DND-41 (cell line): ENCODE measurements at regions not wholly inside any gene's neighbourhood (a gene's known extent, or its start where the extent isn't known, plus 50 kb on each side); places are given as distances from the start of the nearest gene placed in this dataset.

Experiments
- ATAC-seq: fragments of 200-7000 bp; cut with Tn5 transposase; 3 replicates; pipeline ENCODE4 v1.9.1; 2021; ENCODE audit warnings: low read depth; ENCODE audit not compliant: insufficient read depth
- DNase-seq: peaks from one replicate; pipeline ENCODE4 v3.0.0-alpha.2; 2020
- H2AFZ ChIP-seq: 2 replicates; pipeline ENCODE4 v1.6.0; 2012; ENCODE audit warnings: low read depth, low read length
- H3K27ac ChIP-seq: 2 replicates; pipeline ENCODE4 v1.5.1; 2012; ENCODE audit warnings: low read length, inconsistent platforms
- H3K27me3 ChIP-seq: fragments of 200-600 bp; sonication (generic); 2 replicates; pipeline ENCODE4 v1.6.0; 2012; ENCODE audit warnings: low read length, mild to moderate bottlenecking, inconsistent platforms; ENCODE audit not compliant: insufficient read depth, poor library complexity
- H3K36me3 ChIP-seq: 2 replicates; pipeline ENCODE4 v1.5.1; 2012; ENCODE audit warnings: low read length, inconsistent platforms; ENCODE audit not compliant: insufficient read depth
- H3K4me1 ChIP-seq: 2 replicates; pipeline ENCODE4 v1.5.1; 2012; ENCODE audit warnings: mild to moderate bottlenecking, low read length; ENCODE audit not compliant: insufficient read depth
- H3K4me2 ChIP-seq: 2 replicates; pipeline ENCODE4 v1.6.0; 2012; ENCODE audit warnings: mild to moderate bottlenecking, moderate library complexity, low read length, inconsistent platforms; ENCODE audit not compliant: insufficient read depth
- H3K4me3 ChIP-seq, 2 experiments: fragments of 200-600 bp in 1 of 2; shearing (Covaris generic) in 1 of 2; 2 replicates each; pipeline ENCODE4 v1.5.1; 2012 to 2016; ENCODE audit warnings: inconsistent platforms in 2 of 2, low read length in 2 of 2, mild to moderate bottlenecking in 2 of 2, low read depth in 1 of 2, moderate library complexity in 1 of 2
- H3K79me2 ChIP-seq: 2 replicates; pipeline ENCODE4 v1.6.0; 2012; ENCODE audit warnings: low read length, inconsistent platforms; ENCODE audit not compliant: insufficient read depth
- H3K9ac ChIP-seq: 2 replicates; pipeline ENCODE4 v1.6.0; 2012; ENCODE audit warnings: low read depth, mild to moderate bottlenecking, inconsistent platforms, low read length, moderate library complexity
- H3K9me3 ChIP-seq: 2 replicates; pipeline ENCODE4 v1.5.1; 2012; ENCODE audit warnings: low read length, moderate library complexity, mild to moderate bottlenecking, inconsistent platforms; ENCODE audit not compliant: insufficient read depth, severe bottlenecking
- H4K20me1 ChIP-seq: 2 replicates; pipeline ENCODE4 v1.6.0; 2012; ENCODE audit warnings: low read length; ENCODE audit not compliant: insufficient read depth
- CTCF ChIP-seq: IDR thresholded peaks from 2 replicates; pipeline ENCODE4 v1.5.1; 2012; ENCODE audit warnings: borderline replicate concordance, low read length, moderate library complexity, mild to moderate bottlenecking; ENCODE audit not compliant: poor library complexity, severe bottlenecking; ENCODE audit errors: extremely low read depth
- EZH2 ChIP-seq: IDR thresholded peaks from 3 replicates; pipeline ENCODE4 v1.6.1; 2012; ENCODE audit warnings: borderline replicate concordance, low read depth, mild to moderate bottlenecking, moderate library complexity, low read length, inconsistent platforms; ENCODE audit not compliant: severe bottlenecking

- Histone ChIP-seq H3K79me2 (no peaks in the 10 kb centered on the region), H2AFZ (no peak overlapping the region), H3K9ac (no peak overlapping the region), H3K4me3 (no peak overlapping the region), H4K20me1 (no peaks in the 10 kb centered on the region), H3K27me3 (no peaks in the 10 kb centered on the region), H3K4me1 (no peaks in the 10 kb centered on the region), H3K9me3 (no peaks in the 10 kb centered on the region), H3K36me3 (no peaks in the 10 kb centered on the region), H3K4me2 (no peak overlapping the region), H3K27ac (no peak overlapping the region)
- DNase-seq: no peak
- TF ChIP-seq CTCF: no peak
- TF ChIP-seq EZH2: no peak
- ATAC-seq: no peak
These were observed 457.7 kb downstream of the RFPL4B start for GRCh38 chr6:112804638-112805330.

- H3K4me1 ChIP-seq: no peaks in the 10 kb centered on the region
- H2AFZ ChIP-seq: no peak overlapping the region
- TF ChIP-seq EZH2 (no peak), CTCF (no peak)
- H3K4me3 ChIP-seq: no peak overlapping the region
- H3K9me3 ChIP-seq: no peaks in the 10 kb centered on the region
- H3K36me3 ChIP-seq: no peaks in the 10 kb centered on the region
- ATAC-seq: no peak
- no peak overlapping the region for H3K4me2 ChIP-seq
- no peak for DNase-seq
- no peaks in the 10 kb centered on the region for H4K20me1 ChIP-seq
- H3K9ac ChIP-seq: no peak overlapping the region
- H3K27me3 ChIP-seq: no peaks in the 10 kb centered on the region
- no peak overlapping the region for H3K27ac ChIP-seq
- no peaks in the 10 kb centered on the region for H3K79me2 ChIP-seq
These were observed 459.2 kb downstream of the RFPL4B start for GRCh38 chr6:112806163-112806865.

GRCh38 chr6:112821476-112821875 lies 474.3 kb downstream of the RFPL4B start:
- H3K4me3 ChIP-seq: no peak overlapping the region
- H4K20me1 ChIP-seq: no peaks in the 10 kb centered on the region
- TF ChIP-seq CTCF: no peak
- no peak for TF ChIP-seq EZH2
- no peaks in the 10 kb centered on the region for H3K36me3 ChIP-seq
- H2AFZ ChIP-seq: no peak overlapping the region
- H3K4me1 ChIP-seq: no peaks in the 10 kb centered on the region
- no peak overlapping the region for H3K4me2 ChIP-seq
- no peak overlapping the region for H3K27ac ChIP-seq
- H3K27me3 ChIP-seq: no peaks in the 10 kb centered on the region
- no peak overlapping the region for H3K9ac ChIP-seq
- no peaks in the 10 kb centered on the region for H3K9me3 ChIP-seq
- ATAC-seq (no peak), DNase-seq (no peak)
- H3K79me2 ChIP-seq: no peaks in the 10 kb centered on the region

GRCh38 chr6:112822769-112823168 lies 475.6 kb downstream of the RFPL4B start:
- Histone ChIP-seq H4K20me1 (no peaks in the 10 kb centered on the region), H3K9me3 (no peaks in the 10 kb centered on the region), H3K9ac (no peak overlapping the region), H3K27me3 (no peaks in the 10 kb centered on the region), H3K4me2 (no peak overlapping the region), H3K27ac (no peak overlapping the region), H3K4me1 (no peaks in the 10 kb centered on the region), H3K36me3 (no peaks in the 10 kb centered on the region), H3K79me2 (no peaks in the 10 kb centered on the region), H3K4me3 (no peak overlapping the region), H2AFZ (no peak overlapping the region)
- ATAC-seq (no peak), DNase-seq (no peak)
- TF ChIP-seq CTCF (no peak), EZH2 (no peak)
